Vagina (tissue), 2 donors: ENCODE measurements at regions not wholly inside any gene's neighbourhood (a gene's known extent, or its start where the extent isn't known, plus 50 kb on each side); places are given as distances from the start of the nearest gene placed in this dataset.

Source experiments
- POLR2A ChIP-seq, 2 donors: fragments of 450-650 bp; IDR thresholded peaks; one replicate each; pipeline ENCODE4 v1.6.1; 2017; ENCODE audit warnings: antibody characterized with exemption in 2 of 2, mild to moderate bottlenecking in 2 of 2, moderate library complexity in 2 of 2
- POLR2AphosphoS5 ChIP-seq, 2 donors: sonication (generic); formaldehyde crosslinking; IDR thresholded peaks; one replicate each; pipeline ENCODE4 v1.9.0; 2017; ENCODE audit warnings: antibody characterized with exemption in 2 of 2, mild to moderate bottlenecking in 2 of 2, low read depth in 1 of 2; ENCODE audit not compliant: insufficient read depth in 1 of 2

- TF ChIP-seq POLR2A (IDR thresholded peaks at IDR 0.05) (no peak), POLR2AphosphoS5 (IDR thresholded peaks at IDR 0.05; ENCODE audit: insufficient read depth in 1 of 2, low read depth in 1 of 2) (no peak)
Measured at GRCh38 chr2:193808877-193809276, 1614.1 kb upstream of the TMEFF2 start.
